SIG-M5 treated with dmso at 0.1 percent for 504 hours (cell line): ENCODE measurements at regions not wholly inside any gene's neighbourhood (a gene's known extent, or its start where the extent isn't known, plus 50 kb on each side); places are given as distances from the start of the nearest gene placed in this dataset.
"Not testable (repeated sequence)": the region's sequence is repeated elsewhere in the genome, so short reads cannot be mapped to it uniquely, and the experiment has no call there.

ENCODE experiments used
- DNase-seq: peaks from one replicate; lab custom pipeline; 2025; ENCODE audit not compliant: unreplicated experiment; lab: John Stamatoyannopoulos, UW

DNA sequence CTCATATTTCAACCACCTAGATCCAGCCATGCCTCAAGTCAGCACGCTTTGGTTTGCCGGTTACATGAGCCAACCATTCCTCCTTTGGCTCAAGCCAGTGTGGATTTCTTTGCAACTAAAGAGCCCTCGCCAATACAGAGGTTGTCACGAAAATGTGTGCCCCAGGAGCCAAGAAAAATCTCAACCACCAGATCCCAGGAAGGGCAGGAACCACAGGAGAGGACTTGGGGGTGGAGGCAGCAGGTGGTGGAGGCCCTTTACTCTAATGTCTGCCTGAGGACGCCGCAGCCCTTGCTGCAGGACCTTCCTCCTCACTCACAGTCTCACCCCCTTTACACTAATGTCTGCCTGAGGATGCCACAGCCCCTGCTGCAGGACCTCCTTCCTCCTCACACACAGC lies 144.8 kb upstream of the PHACTR3 start:
- DNase-seq, result no peak

DNA sequence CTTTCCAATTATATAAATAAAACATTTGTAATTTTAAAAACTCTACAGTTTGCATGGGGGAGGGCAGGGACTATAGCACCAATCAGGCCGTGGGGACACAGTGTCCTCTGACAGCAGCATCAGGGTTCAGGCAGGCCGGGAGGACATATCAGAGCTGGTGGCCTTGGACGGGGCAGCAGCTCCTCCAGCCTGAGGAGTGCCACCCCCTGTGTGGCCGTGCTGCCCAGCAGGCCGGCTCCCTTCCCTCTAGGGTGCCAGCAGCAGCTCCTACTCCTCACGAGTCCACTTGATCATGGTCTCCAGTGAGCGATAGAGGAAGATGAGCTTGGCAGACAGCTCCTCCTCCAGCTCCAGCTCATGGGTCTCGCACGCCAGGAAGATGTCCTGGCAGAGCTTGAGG lies 144.0 kb upstream of the PHACTR3 start:
- no peak for DNase-seq

DNA sequence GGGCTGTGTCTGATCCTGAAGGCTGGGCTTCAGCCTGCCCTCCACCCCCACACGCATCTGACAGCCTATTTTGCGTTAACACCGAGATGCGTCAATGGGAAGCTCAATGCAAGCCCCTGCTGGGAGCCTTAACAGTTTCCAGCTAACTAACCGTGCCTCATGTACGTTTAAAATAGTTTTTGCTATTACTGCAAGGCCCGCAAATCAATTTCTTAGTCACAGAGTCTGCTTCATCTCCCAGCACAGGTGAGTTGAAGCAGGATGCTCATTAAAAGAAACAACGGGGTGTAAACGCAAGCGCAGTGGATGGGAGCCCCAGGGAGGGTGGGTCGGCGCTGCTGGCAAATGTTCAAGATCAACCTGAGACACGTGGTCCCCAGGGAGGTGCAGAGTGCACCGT lies 142.8 kb upstream of the PHACTR3 start:
- no peak for DNase-seq

DNA sequence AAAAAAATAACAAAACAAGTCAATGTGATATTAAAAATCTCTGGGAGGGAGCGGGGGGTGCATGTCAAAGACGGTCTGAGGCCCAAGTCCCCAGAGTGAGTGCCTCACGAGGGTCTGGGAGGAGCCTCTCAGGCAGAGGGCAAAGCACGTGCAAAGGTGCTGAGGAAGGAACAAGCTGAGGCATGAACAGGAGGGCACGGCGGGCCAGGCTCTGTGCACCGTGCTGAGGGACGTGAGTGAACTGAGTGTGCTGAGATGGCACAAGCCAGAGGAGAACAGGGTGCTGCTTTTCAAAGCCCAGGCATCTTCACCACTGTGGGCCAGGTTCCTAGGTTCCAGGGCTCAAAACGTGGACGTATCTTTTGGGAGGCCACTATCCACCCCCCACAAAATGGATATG lies 142.1 kb upstream of the PHACTR3 start:
- DNase-seq, result no peak

DNA sequence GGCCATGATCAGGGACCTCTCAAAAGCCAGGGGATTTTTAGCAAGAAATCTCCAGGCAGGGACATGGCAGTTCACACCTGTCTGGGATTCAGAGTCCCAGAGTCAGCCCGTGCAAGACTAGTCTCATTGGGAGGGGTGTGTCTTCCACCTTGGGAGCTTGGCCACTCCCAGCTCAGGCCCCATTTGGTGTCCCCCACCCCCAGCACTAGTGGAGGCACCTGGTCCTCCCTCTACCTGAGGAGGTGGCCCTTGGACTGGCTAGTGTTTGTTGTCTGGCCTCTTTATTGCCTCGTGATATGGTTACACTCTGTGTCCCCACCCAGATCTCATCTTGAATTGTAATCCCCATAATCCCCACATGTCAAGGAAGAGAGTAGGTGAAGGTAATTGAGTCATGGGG lies 140.8 kb upstream of the PHACTR3 start:
- no peak for DNase-seq

DNA sequence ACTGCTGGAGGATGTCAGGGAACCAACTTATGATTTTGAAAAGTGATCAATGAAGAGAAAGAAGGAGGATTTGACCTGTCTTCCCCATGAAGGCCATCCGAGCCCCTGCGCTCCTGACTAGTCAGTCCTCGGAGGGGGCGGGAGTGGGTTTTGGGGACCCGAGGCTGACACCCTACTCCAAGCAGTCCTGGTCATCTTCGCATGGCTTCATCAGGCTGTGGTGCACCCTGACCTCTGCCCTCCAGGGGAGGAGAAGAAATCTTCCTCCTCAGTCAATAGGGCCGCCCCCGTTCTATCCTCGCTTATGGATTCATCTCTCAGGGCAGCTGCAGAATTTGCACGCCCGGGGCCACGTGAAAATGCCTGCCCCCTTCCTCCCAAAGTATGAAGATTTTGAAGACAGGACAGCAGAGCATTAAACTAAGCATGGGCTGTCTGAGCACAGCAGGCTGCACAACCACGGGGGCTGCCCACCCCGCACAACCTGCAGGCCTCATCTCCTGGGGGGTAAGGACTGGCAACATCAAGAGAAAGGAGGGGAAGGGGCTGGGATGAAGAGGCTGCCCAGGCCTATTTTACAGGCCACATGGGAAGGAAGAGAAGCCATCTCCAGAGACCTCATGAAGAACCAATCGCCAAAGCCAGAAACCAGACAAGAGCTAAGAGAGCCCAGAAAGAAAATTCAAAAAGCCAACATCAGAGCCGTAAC lies 138.1 kb upstream of the PHACTR3 start:
- DNase-seq, result no peak

DNA sequence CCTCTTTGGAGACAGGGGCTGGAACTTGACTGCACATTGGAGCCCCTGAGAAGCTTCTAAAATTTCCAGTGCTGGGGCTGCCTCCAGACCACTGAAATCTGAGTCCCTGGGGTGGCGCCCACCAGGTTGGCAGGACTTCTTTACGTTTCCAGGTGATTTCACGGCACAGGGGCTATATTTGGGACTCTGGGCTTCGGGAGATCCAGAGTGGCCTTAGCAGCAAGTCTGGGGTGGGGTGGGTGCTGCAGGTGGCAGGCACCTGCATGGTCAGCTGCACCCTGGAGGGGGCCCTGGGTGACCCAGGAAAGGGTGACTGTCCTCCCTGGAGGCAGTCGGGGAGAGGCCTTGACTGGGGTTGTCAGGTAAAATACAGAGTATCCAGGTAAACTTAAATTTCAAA lies 135.5 kb upstream of the PHACTR3 start:
- no peak for DNase-seq

DNA sequence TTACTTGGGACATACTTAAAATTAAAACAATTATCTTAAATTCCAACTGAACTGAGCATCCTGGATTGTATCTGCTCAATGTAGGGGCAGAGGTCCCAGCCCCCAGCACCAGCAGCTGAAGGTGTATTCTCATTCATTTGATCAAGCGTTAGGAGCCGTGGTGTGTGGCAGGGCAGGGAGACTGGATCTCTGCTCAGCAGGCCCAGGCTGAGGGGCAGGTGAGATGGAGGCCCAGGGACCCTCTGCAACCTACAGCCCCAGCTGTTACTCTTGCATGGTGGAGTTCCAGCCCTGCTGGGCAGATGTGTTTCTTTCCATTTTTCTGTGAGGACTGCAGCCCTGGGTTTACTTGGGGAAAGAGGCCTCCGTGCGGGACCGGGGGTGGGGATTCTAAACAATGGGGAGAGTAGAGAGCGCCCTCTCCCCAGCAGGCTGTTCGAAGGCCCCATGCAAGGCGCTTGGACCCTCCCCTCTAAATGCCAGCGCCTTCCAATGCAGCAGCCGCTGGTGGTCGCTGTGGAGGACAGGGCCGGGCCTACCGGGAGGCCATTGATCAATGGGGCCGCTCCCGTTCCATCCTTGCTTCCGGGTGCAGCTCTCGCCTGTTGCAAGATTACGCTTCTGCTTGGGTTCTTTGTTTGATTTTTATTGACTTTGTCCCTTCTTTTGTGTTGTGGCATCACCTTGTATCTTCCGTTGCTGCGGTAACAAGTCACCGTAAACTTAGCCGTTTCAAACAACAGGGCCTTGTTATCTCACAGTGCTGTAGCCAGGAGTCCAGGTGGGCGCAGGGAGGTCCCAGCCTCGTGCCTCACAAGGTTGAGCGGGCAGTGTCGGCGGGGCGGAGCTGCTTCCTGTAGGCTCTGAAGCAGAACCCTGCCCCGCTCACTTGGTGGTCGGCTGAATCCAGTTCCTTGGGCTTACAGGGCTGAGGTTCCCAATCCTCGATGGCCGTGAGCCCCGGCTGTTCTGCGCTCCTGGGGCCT lies 134.8 kb upstream of the PHACTR3 start:
- no peak for DNase-seq

DNA sequence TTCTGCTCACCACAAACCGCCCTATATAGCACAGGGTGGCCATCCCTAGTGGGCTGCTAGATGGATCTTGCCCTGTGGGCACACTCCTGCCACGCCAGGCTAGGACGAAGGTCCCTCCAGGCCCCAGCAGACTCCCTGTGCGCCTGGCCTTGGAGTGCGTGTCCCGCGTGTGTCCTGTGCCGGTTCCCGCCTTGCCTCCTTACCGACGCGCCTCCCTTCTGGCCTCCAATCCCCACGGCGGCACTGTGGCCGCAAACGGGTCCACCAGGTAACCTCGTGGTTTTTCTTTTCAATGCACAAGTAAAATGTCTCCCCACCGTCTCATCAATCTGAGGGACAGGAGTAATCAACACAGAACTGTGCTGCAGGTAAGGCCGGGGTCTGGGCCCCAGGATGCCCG lies 133.8 kb upstream of the PHACTR3 start:
- no peak for DNase-seq

DNA sequence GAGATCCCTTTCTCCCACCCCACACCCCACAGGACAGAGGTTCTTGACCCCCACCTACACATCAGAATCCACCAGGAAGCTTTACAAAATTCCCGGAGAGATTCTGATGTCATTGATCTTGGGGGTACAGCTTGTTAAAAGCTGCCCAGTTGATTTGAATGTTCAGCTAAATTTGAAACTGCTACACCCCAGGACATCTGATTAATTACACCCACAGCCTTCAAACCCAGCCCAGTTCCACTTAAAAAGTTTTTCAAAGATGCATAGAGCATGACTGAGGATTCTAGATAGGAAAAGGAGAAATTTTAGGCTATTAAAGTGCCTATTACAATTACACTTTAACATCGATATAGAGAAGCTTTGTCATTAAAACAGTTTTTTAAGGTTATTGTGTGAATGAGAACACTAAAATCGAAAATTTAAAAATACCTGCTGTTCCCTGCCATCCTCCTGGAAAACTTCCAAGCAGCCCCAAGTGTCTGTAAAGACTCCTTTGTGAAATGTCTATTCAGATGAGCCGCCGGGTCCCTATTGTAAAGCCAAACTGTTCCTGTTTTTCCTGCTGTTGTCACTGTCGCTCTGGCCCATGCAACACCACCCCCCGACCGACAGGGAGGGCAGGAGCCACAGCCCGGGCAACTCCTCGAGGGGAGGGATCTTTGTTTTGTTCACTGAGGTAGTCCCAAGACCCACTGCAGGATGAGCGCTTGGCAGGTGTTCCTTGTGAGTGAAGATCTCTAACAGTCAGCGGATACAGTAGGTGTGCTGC lies 132.5 kb upstream of the PHACTR3 start:
- DNase-seq, result no peak

DNA sequence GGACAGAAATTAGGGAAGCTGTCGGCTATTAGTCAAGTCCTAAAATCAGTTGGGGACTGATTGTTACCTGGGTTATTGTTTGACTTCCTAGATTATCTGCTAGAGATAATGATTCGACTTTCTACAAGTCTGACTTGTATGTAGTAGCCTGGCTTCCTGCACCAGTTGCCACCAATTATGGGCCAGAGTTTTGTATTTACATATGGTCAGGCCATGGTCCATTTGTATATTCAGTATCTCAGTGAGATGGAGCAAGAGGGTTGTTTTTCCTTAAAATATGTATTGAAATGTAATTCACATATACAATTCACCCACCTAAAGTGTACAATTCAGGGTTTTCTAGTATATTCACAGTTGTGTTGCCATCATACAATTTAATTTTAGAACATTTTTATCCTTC lies 130.6 kb upstream of the PHACTR3 start:
- DNase-seq, result no peak

DNA sequence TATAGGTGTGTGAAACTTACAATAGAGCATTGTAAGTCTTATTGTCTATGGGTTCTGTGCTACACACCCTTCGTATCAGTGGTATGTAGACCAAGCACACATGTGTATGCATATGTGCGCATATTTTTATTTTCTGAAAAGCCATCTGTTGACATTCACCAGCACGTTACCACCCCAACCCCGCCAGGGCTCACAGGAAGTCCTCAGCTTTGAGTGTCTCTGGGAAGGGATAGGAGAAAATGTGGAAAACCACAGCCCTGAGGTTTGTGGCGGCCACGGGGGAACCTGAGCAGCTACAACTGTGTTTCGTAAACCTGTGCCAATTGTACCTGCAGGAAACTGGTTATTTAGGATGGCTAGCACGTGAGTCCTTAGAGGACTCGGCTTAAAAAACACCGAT lies 123.3 kb upstream of the PHACTR3 start:
- DNase-seq, result no peak

DNA sequence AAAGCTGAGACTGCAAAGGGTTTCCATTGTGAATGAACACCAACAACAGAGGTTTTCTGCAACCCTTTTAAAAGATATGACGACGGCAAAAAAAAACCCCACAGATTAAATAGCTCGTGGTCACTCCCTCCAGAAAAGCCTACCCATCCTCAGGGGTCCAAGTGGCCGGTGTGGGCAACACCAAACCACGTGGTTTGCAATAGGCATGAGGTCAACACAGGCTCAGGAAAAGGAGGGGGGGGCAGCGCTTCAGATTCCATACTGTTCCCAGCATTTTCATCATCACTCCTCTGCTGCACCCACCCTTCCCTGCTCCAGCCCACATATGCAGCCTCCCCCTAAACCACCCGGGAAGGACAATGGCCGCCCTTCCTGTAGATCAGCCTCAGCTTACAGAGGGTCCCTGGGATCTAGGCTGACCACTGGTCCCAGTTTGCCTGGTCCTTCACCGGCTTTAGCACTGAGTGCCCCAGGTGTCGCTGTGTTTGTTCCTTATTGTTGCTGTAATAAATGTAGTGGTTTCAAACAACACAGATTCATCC lies 122.8 kb upstream of the PHACTR3 start:
- DNase-seq, result no peak

DNA sequence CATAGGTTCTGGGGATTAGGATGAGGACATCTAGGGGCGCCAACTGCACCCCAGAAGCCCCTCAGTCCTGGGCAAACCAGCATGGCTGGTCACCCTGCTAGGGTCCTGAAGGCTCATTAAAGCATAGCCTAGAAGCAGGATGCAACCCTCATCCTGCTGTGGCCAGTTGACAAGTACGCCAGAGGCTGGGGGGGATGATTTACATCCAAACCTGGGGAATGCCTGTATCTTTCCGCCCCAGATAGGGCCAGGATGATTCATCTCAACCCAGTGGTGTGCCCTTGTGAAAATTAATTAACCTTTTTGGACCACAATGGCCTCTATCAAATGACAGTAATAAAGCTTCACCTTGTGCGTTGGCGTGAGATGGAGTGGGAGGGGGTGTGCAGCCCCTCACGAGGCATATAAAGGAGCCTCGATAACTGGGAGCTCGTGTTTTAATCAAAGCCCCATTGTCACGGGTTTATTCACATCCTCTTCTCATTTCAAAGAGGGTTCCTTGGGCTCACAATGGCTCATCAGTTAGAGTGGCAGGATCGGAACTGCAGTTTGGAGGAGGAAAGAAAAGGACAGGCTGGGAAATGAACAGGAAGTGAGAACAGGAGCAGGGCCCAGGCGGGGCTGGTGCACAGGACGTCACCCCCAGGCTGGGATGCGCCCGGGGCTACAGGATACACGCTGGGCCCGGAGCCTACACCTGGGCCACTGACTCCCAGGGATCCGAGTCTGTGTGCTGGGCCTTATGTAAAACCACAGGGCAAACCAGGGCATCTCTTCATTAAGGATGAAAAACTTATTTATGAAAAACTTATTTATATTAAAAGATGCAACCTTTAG lies 121.8 kb upstream of the PHACTR3 start:
- no peak for DNase-seq

DNA sequence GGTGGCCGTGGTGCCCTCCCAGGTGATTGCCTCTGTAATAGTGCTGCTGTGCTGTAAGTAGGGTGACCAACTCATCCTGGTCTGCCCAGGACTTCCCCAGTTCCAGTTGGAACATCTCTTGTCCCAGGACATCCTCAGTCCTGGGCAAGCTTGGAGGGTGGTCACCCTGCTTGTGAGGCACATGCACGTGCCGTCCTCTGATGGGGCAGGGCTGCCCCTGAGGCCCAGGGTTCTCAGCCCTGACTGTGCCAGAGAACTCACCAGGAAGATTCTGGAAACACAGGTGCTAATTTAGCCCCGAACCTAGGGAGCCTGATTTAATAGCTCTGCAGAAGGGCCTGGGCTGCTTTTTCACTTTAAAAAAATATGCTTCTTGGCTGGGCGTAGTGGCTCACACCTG lies 120.9 kb upstream of the PHACTR3 start:
- DNase-seq, result no peak

DNA sequence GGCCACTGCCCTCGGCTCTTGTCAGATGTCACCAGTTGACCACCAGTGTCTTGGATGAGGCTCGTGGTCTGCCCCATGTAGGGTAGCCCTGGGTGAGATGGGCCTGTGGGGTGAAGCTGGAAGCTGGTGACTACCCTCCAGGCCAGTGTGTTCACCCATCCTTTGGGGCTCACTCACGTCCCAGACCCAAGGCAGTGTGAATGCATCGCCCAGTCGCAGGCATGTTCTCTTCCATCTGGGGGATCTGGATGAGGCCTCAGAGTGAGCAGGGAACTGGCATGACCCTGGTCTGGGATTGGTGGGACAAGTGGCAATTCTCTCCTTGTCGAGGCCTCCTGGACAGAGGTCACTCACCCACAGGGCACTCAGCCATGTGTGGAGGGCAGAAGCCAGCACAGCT lies 120.1 kb upstream of the PHACTR3 start:
- no peak for DNase-seq

DNA sequence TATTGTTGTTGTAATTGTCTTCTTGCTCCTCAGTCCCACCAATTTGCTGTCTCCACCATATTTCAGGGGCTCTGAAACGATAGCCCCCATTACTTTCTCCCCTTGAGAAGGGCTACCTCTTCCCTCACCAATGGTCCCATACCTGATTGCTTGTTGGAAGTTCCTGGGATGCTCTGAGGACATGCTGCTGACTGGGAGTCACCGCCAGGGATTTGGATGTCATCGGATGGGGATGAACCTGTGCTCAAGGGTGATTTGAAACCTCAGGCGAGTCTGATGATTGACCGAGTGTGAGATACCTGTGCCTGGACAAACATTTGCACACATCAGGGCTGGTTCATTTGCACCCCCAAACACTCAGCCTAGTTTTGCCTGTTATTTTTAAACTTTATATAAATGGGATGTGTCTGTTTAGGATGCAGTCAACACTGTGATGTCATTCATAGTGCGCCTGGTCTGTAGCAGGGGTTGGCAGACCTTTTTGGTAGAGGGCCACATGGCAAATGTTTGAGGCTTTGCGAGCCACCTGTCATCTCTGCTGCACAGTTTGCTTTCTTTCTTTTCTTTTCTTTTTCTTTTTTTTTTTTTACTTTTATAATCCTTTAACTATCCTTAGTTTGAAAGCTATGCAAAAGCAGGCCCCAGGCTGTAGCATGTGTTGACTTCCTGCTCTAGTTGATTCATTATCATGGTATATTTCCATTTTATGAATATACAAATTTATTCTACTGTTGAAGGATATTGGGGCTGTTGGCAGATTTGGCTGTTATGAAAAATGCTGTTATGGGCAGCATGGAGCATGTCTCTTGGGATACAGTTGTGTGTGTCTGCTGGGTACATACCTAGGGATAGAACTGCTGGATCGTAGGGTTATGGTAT lies 118.5 kb upstream of the PHACTR3 start:
- no peak for DNase-seq

DNA sequence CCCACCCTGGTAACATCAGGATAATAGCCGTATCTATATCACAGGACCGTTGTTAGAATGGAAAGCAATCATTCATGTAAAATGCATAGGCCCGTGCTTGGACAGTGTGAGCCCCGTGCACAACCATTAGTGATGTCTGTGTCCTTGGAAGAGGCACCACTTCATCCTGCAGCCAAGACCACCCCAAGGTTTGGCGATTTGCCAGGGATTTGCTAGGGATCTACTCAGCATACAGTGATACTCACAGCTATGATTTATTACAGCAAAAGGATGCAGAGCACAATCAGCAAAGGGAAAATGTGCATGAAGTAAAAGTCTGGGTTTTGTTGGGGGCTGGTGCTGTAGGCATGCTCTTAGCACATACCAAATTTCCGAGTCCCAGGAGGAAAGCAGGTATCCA lies 115.9 kb upstream of the PHACTR3 start:
- not testable (repeated sequence) for DNase-seq

DNA sequence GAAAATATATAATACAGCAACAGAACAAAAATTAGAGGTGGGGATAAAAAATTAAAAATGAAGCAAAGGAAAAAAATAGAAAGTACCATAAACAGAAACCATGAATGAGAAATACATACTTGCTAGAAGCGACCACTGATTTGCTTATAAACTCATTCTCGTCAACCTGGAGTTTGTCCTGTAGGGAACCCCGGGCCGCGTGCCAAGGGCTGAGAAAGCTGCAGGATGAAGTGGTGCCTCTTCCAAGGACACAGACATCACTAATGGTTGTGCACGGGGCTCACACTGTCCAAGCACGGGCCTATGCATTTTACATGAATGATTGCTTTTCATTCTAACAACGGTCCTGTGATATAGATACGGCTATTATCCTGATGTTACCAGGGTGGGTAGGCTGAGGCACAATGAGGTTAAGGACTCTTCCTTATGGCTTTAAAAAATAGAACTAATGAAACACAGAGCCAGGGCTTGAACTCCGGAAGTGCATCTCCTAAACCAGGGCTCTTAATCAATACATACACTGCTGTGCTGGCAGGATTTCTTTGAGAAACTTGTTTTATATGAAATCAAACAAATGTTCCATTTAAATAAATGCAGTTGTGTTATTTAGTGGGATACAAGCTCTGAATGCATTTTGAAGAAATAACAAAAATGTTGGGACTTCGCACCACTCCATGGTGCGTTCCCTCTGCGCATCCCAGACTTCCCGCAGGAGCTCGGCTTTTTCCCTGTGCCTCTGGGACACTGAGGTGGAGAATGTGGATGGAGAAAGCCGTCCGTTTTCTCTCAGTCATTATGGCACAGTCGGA lies 113.9 kb upstream of the PHACTR3 start:
- not testable (repeated sequence) for DNase-seq
